ENCODE measurements at regions not wholly inside any gene's neighbourhood (a gene's known extent, or its start where the extent isn't known, plus 50 kb on each side); places are given as distances from the start of the nearest gene placed in this dataset.

DNA sequence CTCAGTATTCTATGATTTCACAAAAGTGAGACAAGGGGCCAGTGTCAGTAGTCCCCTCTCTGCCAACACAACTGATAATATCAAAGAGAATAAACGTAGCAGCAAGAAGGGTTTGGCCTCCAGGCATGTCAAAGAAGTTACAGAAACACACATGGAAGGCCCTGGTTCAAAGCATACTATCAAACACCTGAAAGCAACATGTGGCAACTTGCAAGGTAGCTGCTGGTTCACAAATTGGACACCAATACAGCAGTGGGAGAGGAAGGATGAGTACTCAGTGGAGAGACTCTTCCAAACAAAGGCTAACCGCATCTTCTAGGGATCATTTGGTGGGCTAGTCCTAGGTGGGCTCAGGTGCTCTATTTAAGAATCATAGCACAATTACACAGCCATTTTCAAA is 74.9 kb upstream of the MAOA start:
- TF ChIP-seq FOXM1 (IDR thresholded peaks at IDR 0.05; ENCODE audit: borderline replicate concordance) (no peak), ZNF384 (IDR thresholded peaks at IDR 0.05) (no peak), SUZ12 (IDR thresholded peaks at IDR 0.05) (no peak), SP1 (IDR thresholded peaks at IDR 0.05) (no peak), TARDBP (IDR thresholded peaks at IDR 0.05) (no peak), ELF4 (IDR thresholded peaks at IDR 0.05) (no peak), NFRKB (IDR thresholded peaks at IDR 0.05) (no peak), ARNT (IDR thresholded peaks at IDR 0.05) (no peak), HDGF (IDR thresholded peaks at IDR 0.05; ENCODE audit: borderline replicate concordance) (no peak), BHLHE40 (IDR thresholded peaks at IDR 0.05; ENCODE audit: borderline replicate concordance) (no peak)

Data from HEK293T (cell line).